ENCODE measurements at regions not wholly inside any gene's neighbourhood (a gene's known extent, or its start where the extent isn't known, plus 50 kb on each side); places are given as distances from the start of the nearest gene placed in this dataset.

DNA sequence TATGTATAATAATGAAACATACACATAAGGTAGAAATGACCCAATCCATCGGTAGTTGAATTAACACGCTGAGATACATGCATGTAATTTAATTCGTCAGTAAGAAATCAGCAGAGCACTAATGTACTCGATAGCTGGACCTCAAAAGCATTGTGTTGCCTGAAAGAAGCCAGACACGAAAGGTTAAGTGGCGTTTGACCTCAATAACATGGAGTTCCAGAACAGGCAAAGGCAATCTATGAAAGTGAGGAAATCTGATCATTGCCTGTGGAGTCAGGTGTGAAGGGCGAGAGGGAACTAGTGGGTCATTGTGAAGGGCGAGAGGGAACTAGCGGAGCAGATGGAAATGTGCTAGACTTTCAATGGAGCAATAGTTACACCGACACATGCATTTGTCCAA lies 970.4 kb upstream of the TMEM132C start:
- DNase-seq, result no peak

DNA sequence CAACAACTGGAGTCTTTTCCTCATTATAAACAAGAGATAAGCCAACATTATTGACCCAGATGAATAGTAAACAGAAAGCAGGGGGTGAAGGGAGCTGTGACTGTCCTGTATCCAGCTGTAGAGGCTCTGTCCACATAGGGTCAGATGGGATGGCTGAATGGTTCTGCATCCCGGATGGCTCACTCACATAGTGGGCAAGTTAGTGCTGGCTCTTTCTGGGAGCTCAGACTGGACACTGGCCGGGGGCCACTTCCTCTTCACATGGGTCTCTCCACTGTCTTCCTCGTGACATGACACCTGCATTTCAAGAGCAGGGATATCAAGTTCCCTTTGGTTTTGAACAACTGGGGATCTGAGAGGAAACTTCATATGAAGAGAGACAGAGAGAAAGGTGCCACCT lies 969.6 kb upstream of the TMEM132C start:
- no peak for DNase-seq

DNA sequence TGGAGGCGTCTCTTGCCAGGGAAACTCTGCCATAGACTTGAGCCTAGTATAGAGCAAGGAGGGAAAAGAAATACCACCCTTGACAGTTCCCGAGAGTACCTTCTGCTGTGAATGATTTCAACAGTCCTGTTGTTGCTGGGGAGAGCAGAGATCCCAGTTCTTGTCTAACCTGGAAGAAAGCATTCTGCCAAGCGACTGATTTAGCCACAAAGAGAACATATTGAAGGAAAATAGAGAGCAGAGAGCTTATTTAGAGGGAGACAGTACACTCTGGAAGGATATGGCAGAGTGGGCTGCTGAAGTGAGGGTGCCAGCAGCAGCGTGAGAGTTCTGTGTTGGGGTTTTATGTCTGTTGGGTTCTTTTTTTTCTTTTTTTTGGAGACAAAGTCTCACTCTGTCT lies 966.9 kb upstream of the TMEM132C start:
- no peak for DNase-seq

DNA sequence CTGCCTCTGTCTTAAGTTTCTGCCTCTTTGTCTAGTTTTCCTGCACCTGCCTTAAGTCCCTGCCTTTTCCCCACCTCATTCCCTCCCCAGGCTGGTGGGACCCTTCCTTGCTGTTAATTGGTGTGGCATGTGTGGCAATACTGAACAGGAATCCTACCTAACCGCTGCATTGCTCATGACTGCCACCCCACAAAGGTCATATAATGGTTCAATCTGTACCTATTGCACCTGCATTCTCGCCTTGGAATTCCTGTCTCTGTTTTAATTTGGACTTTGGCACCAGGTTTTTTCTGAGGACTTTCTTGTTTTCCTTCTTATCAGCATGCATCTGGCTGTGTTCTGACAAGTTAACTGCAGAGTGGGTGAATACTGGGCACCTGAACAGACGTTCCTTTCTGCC lies 966.2 kb upstream of the TMEM132C start:
- DNase-seq, result no peak

DNA sequence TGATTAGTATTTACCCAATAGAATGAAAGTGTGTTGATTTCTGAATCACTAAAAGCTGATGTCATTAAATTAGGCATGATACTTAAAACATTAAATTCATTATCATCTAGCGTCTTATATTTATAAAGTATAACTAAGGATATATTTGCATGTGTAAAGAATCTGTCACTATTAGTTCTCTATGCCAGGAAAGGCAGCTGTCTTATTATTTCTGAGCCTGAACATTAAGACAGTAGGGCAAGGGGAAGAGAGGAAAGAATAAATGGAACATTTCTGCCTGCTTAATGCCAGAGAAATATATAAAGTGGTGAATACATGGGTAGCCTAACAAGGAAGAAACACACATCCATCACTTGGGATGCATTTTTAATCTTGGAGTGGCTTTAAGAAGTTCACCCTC lies 965.1 kb upstream of the TMEM132C start:
- no peak for DNase-seq

DNA sequence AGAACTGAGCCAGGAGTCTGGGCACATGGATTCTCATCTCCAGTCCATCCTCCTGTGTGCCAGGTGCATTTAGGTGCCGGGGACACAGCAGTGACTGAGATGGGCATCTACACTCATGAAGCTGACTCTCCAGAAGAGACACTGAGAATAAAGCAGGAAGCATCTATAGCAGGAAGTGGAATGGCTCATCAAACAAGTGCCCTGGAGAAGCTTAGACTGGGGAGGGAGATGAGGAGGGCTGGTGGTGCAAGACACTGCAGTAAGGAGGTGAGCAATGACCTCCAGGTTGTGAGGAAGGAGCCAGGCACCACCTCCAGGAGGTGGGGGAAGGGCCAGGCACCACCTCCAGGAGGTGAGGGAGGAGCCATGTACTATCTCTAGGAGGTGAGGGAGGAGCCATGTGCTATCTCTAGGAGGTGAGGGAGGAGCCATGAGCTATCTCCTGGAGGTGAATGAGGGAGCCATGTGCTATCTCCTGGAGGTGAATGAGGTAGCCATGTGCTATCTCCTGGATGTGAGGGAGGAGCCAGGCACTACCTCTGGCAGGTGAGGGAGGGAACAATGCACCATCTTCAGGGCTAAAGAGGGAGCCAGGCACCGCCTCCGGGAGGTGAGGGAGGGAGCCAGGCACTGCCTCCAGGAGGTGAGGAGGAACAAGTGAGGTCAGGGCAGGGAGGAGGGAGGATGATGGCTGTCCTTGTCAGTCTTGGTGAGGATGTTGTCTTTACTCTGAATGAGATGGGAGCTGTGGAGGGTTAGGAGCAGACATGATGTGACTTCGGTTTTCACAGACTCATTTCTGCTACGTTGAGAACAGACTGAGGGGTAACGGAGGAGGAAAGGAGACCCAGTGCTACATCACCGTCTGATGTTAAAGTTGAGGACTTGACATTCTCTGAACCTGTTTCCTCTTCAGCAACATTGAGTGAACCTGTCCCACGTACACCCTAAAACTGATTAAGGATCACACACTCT lies 961.9 kb upstream of the TMEM132C start:
- DNase-seq, result no peak

DNA sequence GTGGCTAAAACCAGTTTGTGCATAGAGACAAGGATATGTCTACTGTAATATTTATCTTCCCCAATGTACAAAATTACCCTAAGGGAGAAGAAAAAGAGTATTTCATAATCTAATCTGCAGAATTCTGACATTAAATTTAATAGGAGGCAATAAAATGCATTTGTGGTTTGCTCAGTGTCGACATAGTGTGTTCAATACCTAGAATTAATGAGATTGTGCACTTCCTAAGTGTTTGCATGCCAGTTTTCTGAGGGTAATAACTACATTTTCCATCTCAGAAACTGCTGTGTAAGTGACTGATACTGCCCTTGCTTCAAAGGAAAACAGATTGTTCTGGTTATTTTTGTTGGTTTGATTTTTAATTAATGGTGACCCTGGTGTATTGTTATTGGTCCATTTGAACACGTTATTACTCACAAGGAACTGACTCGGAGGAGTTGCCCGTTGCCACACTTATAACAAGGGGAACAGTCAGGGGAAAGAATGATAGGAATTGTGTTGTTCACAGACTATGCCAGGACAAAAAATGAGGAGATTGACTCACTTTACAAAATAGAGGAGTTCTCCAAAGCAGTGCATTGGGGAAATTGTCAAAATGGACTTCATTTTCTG lies 960.3 kb upstream of the TMEM132C start:
- DNase-seq, result no peak

DNA sequence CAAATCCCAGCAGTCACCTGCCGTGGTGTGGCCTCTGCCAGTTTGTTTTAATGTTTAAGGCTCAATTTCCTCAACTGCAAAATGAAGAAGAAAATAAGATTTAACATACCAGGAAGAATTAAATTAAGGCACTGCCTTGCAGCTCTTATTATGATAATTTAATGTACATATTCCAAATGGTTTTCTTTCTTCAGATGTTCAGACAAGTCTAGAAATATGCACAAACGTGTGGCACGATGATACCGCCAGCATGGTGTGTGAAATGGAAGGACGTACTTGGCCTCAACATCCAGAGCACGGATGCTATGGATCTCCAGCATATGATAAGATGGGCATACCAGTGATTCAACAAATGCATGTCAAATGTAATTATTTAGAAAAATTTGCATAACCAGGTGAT lies 959.4 kb upstream of the TMEM132C start:
- DNase-seq, result no peak

DNA sequence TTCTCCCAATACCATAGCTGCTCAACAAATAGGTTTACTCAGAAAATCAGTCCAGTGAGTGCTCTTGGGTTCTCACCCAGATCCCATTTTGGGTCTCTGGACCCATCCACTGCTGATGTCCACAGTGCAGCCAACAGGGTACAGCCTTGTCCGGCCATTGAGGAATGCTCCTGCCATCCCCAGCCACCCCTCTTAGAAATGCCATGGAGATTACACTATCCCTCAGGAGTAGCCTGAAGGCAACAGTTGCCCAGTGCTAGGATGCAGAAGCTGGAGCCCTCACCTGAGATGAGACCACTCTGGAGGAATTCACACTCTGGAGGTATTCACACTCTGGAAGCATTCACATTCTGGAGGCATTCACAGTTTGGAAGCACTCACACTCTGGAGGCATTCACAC lies 958.8 kb upstream of the TMEM132C start:
- DNase-seq, result no peak

DNA sequence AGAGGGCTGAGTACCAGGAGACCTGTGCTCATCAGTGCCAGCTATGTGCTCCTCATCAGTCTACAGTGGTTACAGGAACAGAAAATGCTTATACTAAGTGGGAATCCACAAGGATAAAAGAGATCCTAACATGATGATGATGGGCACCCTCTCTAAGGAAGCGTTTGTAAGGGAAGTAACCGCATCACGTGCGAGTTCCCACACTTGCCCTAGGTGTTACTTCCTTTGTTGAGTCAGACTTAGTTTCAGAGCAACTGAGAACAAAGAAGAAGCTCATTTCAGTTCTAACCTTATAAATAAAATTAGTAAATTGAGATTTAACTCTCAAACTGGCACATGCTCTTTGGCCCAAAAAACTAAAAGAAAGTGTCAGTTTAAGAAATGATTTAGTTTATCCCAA lies 956.4 kb upstream of the TMEM132C start:
- no peak for DNase-seq

DNA sequence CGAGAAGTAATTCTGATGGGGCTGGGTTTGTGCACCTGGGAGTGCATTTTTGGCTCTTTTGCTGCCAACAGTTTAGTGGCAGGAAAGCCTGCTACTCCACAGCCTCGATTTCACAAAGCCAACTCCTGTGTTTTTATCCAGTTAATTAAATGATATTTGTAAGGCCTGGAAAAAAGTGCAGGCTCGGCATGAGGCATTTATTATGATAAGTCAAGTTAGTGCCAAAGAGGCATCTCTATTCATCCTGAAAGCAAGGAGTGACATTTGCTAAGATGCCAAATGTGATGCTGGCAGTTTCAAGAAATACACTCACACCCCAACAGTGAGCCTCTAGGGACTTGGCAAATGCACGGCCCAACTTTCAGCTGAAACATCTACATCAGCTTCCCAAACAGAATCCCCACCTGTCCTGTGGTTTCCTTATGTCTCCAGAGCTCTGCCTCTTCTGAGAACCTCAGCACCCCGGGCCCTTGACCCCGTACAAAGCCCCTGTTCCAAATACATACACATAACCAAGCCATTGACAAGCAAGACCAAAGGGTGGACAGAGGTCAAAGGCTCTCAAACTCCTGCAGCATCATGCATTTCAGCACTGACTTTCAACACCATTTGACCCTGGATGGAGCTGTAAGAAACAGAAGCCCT lies 955.1 kb upstream of the TMEM132C start:
- no peak for DNase-seq

DNA sequence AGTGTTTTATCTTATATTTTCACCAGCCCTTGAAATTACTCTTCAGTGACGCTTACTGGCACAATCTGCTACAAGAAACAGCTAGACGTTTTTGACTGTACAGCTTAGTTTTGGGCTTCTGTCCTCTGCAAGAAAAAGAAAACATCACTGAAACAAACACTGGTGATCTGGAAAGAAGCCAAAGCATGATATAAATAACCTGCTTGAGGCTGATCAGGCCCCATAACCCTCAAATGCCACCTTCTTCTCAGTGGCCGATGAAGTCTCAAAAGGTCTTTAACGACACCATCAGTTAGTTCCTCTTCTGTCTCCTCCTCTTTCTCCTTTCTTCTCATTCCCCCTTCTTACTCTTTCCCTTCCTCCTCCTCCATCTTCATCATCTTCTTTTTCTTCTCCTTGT lies 942.3 kb upstream of the TMEM132C start:
- DNase-seq, result no peak

DNA sequence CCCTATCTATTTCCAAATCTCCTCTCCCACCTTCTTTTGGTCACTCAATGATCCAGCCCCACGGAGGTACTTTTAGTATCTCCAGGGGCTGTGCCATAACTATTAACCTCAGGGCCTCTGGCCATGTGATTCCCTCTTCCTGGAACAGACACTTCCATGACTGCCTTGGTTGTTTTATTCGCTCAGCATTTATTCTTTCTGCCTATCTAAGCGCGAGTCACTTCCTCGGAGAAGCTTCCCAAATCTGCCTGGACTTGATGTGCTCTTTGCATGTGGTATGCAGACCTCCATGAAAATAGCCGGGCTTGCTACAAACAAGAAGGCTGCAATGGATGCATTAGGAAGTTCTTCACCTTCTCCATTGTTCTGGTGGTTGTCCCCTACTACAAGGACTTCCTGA lies 939.0 kb upstream of the TMEM132C start:
- no peak for DNase-seq

DNA sequence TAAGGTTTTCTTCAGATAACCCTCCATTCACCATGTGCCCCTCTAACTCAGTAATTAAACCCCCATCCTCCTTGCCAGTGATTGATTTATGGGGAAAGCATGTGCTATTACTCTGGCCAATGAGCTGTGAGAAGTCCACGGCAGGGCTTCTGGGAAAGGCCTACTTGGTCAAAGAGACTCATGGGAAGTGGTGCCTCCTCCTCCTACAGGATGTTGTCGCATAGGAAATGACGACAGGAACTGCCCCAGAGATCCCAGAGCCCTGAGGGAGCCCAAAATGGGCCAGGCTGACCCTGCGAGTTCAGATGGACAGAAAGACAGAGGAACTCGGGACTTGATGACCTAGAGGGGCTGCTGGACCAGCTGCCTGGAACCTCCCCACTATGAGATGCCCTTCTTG lies 938.1 kb upstream of the TMEM132C start:
- no peak for DNase-seq

DNA sequence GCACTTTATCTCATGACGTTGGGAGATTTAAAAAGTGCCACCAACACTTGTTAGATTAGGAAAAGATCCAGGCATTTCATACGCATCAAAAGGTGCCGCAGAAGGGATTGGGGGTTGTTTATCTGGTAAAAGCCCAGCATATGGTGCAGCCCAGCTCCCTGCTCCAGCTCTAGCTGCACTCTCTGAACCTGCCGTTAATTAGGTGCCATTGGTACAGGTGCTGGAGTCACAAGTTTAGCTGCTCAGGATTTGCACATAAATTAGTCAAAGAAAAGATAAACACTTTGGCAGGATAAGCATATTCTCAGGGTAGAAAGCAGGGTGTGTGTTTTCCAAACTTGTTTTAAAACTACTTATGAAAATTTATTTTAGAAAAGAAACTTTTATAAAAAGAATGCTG lies 932.6 kb upstream of the TMEM132C start:
- DNase-seq, result no peak

DNA sequence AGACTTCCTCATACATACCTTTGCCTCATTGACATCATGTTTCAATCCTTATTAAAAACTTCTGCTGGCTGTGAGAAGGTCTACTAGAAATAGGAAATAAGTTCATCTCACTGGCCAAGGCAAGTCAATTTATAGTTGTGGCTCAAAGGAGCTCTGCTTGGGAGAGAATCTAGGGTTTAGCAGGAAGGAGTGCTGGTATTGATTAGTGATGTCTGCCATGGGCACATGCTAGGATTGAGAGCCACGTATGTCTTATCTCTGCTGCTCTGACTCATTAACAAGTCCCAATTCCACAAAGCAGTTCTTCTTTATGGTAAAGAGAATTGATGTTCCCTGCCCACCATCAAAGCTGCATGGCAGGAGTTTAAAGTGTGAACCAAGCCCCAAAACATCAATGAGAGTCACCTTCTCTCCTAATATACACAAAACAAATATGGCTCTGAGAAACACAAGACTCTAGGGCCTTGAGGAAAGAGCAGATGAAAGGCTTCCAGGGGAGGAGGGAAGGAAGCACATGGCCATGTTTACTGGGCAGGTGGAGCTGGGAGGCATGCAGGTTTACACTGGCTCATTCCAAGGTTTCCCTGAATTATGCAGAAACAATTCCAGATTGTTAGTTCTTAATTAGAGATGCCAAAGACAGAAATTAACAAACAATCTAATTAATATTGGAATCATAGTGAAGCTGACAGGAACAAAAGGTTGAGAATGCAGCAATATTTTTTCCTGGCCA lies 931.9 kb upstream of the TMEM132C start:
- DNase-seq, result no peak

DNA sequence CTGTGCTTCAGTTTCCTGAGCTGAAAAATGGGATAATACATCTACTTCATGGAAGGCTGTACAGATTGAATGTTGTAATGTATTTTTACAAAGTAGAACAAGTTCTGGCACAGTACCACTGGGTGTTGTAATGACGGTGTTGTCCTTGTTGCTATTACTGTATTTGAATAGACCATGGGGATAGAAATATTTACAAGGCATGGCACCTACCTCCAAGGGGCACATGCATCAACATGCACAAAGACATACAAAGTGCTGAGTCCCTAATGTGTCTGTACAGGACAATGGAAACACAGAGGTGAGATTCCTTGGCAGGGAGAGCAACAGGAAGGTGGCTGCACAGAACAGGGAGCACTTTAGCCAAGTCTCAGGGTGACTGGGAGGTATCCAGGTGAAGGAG lies 930.6 kb upstream of the TMEM132C start:
- DNase-seq, result no peak

DNA sequence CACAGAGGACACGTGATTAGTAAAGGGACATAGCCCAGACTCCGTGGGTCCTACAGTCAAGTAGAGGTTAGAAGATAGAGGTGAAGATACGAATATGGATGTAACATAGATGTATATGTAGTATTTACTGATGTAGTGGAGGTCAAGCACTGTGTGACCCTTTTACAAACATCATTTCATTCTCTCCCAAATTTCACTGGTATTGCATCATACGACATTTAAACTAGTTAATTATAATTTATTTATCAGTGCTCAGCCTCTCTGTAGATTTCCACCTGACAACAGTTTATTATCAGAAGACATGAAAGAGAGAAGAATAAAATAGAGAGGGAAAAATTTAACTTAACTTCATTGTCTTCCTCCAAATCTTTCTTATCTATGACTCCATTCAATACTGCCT lies 927.9 kb upstream of the TMEM132C start:
- DNase-seq, result no peak

DNA sequence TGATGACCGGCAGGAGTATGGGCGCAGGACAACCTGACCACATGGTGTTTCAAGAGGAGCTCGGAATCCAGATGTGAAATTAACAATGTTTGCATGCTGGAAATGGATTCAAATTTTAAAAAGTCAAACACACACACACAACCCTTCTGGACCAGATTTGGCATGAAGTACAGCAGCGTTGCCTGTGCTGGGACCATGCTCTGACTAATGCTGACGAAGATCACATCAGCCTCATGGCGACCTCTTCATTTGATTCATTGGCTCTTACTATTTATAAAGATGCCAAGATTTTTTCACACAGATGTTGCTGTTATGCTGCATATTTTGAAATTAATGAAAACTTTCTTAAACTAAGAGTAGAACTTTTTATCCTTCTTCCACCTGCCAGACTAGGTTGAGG lies 926.6 kb upstream of the TMEM132C start:
- DNase-seq, result no peak

DNA sequence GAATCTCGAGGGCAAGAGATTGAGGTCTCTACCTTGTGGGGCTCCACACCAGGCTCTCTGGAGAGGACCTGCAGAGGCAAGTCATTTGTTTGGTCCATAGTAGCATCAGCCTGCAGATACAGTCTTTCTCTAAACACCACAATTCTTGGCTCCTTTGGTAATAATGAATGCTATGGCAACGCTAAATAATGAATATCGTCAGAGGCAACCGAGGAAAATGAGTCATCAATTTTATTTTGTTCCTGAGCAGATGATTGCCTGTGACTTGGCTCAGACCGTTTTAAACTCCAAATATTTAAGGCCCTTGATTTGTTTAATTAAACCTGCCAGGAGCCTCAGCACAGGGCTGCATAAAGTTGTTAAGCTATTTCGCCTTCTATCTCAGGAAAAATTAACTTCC lies 924.1 kb upstream of the TMEM132C start:
- DNase-seq, result no peak

DNA sequence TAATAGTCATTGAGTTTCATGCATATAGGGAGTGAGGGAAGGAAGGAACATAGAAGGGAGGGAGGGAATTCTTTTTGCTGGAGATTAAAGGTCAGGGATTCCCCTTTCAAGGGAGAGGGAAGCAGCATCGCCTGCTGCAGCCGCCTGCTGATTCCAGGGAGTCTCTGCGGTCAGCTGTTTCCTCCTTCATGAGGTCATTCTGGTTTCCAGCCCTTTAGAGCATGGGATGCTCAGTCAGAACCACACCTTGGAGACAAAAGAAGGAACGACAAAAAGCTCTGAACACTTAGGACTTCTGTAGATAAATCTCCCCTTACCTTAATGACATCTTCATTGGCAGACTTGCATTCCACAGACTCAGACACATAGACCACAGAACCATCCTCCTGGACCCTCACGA lies 923.0 kb upstream of the TMEM132C start:
- no peak for DNase-seq

DNA sequence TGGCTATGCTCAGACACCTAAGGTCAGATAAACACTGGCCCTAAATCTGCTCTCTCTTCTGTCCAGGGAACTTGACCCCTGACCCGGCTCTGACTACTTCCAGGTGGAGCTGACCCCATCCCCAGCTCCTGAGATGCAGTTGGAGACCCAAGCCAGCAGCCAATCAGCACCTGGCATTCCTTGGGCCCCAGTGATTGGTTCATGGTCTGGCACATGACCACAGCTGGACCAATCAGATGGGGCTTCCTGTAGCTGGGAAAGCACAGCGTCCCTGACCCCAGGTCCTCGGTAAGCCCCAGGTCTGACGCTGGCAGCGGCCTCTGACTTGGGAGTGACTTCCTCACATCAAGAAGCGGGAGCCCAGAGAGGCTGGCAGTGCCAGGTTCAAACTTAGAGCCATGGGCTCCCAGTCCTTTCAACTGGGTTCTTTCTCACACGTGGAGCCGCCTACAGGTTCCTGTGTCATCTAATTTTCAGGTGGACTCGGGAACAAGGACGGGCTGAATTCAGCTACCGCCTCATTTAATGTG lies 915.4 kb upstream of the TMEM132C start:
- DNase-seq, result no peak
